ENCODE measurements at regions not wholly inside any gene's neighbourhood (a gene's known extent, or its start where the extent isn't known, plus 50 kb on each side); places are given as distances from the start of the nearest gene placed in this dataset.

DNA sequence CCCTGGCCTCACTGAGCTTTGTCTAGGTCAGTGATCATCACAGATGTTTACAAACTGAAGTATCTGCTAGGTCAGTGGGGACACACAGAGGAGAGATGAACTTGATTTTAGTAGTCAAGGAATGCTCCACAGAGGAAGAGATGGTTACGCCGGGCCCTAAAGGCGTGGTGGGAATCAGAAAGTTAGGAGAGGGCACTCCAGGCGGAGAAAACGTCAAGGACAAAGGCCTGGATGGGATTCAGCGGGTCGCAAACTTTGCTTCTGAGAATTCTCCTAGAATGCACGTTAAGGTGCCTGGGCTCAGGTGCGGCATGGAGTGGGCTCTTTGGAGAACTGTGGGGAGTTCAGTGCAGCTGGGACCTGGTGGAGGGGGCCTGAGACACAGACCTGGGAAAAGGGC is 78.8 kb downstream of the TMEM17 start (continued):
- TF ChIP-seq, protein P1, sequence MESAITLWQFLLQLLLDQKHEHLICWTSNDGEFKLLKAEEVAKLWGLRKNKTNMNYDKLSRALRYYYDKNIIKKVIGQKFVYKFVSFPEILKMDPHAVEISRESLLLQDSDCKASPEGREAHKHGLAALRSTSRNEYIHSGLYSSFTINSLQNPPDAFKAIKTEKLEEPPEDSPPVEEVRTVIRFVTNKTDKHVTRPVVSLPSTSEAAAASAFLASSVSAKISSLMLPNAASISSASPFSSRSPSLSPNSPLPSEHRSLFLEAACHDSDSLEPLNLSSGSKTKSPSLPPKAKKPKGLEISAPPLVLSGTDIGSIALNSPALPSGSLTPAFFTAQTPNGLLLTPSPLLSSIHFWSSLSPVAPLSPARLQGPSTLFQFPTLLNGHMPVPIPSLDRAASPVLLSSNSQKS (CRISPR knock-in tag; IDR thresholded peaks at IDR 0.05): no peak
- TF ChIP-seq HMG20A (CRISPR knock-in tag; conservative IDR thresholded peaks at IDR 0.05) (no peak), EP300 (IDR thresholded peaks at IDR 0.05; ENCODE audit: low read length) (no peak), L3MBTL2 (IDR thresholded peaks at IDR 0.05) (no peak), ZNF274 (IDR thresholded peaks at IDR 0.05; ENCODE audit: borderline replicate concordance, low read depth, low read length) (no peak), SMC3 (conservative IDR thresholded peaks at IDR 0.05; ENCODE audit: insufficient read depth, low read depth, low read length) (no peak)

DNA sequence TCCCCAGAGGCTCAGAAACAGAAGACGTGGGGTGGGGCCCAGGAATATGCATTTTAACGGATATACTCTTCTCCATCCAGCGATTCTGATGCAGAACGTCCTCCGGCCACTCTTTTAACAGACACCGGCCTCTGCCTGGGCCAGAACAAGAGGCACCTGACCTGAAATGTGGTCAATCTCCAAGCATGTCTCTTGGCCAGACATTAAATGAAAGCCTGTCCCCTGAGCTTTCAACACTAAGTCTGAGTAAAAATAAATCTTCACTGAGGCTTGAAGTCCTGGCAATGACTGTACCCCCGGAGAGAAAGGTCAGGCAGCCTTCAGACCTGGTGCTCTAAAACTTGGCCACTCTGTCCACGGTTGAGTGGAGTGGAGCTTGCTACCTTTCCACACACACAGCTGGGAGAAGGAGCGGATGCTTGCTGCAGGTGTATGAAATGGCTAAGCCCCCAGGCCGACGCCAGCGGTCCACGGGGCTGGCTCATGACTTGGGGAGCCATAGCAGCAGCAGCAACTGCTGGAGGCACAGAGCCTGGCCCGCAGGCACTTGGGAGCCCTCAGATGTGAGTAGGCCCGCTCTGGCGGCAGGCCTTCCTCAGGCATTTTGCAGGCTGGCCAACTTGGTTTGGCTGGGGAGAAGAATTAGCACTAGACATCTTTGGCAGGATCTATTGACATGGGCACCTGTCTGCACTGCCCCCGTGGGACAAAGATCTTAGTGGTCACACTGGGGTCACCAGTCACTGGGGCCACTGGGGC is 79.7 kb downstream of the TMEM17 start:
- Histone ChIP-seq H3K79me2 (ENCODE audit: control insufficient read depth, insufficient read depth, low read length) (no peaks in the 10 kb centered on the region), H3K4me2 (ENCODE audit: insufficient read depth, low read length) (no peak overlapping the region), H3K27ac (ENCODE audit: extremely low read depth, low read depth, low read length) (no peak overlapping the region), H3K9me3 (replicated peaks; ENCODE audit: control insufficient read depth, insufficient read depth, low read depth, low read length) (no peaks in the 10 kb centered on the region), H3K4me1 (replicated peaks in 1 of 2; ENCODE audit: control insufficient read depth in 2 of 2, insufficient read depth in 2 of 2, low read length in 2 of 2) (peaks cover 0 to 3% of the 10 kb centered on the region in 2 experiments; a peak in 1 of 5 replicates), H3K9ac (ENCODE audit: insufficient read depth in 1 of 2, low read depth in 2 of 2, low read length in 2 of 2) (no peak overlapping the region), H2AFZ (ENCODE audit: low read depth, low read length) (no peak overlapping the region), H3K9me1 (ENCODE audit: control insufficient read depth, insufficient read depth, low read length) (no peaks in the 10 kb centered on the region), H3K36me3 (ENCODE audit: control insufficient read depth, insufficient read depth, low read length) (no peaks in the 10 kb centered on the region), H4K20me1 (replicated peaks; ENCODE audit: control insufficient read depth, insufficient read depth, low read length) (no peaks in the 10 kb centered on the region), H3K4me3 (no peak overlapping the region), H3K27me3 (ENCODE audit: control insufficient read depth in 2 of 2, insufficient read depth in 2 of 2, low read length in 2 of 2) (0 out of 5 replicates have a peak, but pooled peaks cover 0 to 8% of the 10 kb centered on the region in 2 experiments)
- DNase-seq (ENCODE audit: extremely low read depth in 1 of 4, low spot score in 3 of 4): no peak
- CTCF ChIA-PET (ENCODE audit: low intra/inter-chr PET ratio): no interaction called here
- POLR2A ChIA-PET: no interaction called here
- in situ Hi-C loops (cut with MboI) (no loop called here), intact Hi-C loops (cut with micrococcal nuclease) (no loop called here)
- no peak for ATAC-seq
- BruUV-seq (replicated peaks): no TSS peak
- 38% methylated on average over 16 of the region's 17 CpGs for WGBS (ENCODE audit: insufficient coverage, low coverage, missing lambda C conversion rate)
- FAIRE-seq: no peak
- TF ChIP-seq, protein P2, sequence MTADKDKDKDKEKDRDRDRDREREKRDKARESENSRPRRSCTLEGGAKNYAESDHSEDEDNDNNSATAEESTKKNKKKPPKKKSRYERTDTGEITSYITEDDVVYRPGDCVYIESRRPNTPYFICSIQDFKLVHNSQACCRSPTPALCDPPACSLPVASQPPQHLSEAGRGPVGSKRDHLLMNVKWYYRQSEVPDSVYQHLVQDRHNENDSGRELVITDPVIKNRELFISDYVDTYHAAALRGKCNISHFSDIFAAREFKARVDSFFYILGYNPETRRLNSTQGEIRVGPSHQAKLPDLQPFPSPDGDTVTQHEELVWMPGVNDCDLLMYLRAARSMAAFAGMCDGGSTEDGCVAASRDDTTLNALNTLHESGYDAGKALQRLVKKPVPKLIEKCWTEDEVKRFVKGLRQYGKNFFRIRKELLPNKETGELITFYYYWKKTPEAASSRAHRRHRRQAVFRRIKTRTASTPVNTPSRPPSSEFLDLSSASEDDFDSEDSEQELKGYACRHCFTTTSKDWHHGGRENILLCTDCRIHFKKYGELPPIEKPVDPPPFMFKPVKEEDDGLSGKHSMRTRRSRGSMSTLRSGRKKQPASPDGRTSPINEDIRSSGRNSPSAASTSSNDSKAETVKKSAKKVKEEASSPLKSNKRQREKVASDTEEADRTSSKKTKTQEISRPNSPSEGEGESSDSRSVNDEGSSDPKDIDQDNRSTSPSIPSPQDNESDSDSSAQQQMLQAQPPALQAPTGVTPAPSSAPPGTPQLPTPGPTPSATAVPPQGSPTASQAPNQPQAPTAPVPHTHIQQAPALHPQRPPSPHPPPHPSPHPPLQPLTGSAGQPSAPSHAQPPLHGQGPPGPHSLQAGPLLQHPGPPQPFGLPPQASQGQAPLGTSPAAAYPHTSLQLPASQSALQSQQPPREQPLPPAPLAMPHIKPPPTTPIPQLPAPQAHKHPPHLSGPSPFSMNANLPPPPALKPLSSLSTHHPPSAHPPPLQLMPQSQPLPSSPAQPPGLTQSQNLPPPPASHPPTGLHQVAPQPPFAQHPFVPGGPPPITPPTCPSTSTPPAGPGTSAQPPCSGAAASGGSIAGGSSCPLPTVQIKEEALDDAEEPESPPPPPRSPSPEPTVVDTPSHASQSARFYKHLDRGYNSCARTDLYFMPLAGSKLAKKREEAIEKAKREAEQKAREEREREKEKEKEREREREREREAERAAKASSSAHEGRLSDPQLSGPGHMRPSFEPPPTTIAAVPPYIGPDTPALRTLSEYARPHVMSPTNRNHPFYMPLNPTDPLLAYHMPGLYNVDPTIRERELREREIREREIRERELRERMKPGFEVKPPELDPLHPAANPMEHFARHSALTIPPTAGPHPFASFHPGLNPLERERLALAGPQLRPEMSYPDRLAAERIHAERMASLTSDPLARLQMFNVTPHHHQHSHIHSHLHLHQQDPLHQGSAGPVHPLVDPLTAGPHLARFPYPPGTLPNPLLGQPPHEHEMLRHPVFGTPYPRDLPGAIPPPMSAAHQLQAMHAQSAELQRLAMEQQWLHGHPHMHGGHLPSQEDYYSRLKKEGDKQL (CRISPR knock-in tag; IDR thresholded peaks at IDR 0.05; ENCODE audit: borderline replicate concordance): no peak
- no peak for TF ChIP-seq SMARCA5 (IDR thresholded peaks at IDR 0.05)
- TF ChIP-seq PRPF4 (IDR thresholded peaks at IDR 0.05; ENCODE audit: insufficient read depth, low read depth, low read length, poor library complexity, severe bottlenecking): no peak
- TF ChIP-seq, protein P3, sequence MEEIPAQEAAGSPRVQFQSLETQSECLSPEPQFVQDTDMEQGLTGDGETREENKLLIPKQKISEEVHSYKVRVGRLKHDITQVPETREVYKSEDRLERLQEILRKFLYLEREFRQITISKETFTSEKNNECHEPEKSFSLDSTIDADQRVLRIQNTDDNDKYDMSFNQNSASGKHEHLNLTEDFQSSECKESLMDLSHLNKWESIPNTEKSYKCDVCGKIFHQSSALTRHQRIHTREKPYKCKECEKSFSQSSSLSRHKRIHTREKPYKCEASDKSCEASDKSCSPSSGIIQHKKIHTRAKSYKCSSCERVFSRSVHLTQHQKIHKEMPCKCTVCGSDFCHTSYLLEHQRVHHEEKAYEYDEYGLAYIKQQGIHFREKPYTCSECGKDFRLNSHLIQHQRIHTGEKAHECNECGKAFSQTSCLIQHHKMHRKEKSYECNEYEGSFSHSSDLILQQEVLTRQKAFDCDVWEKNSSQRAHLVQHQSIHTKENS (CRISPR knock-in tag; IDR thresholded peaks at IDR 0.05): no peak
- TF ChIP-seq IFI16 (CRISPR knock-in tag; IDR thresholded peaks at IDR 0.05): no peak
